GM21717 (cell line): ENCODE measurements at regions not wholly inside any gene's neighbourhood (a gene's known extent, or its start where the extent isn't known, plus 50 kb on each side); places are given as distances from the start of the nearest gene placed in this dataset.
A peak's percentile ranks its signal among the peaks of the same experiment; 100 is the strongest.
"Not testable (repeated sequence)": the region's sequence is repeated elsewhere in the genome, so short reads cannot be mapped to it uniquely, and the experiment has no call there.

Experiments used
- ATAC-seq: cut with Tn5 transposase; IDR thresholded peaks from one replicate; pipeline ENCODE4 v1.9.1; 2021; ENCODE audit warnings: mild to moderate bottlenecking, moderate library complexity; ENCODE audit not compliant: unreplicated experiment

- no peak for ATAC-seq
These were observed 1275.6 kb upstream of the CDH9 start for GRCh38 chr5:28313953-28314352.

GRCh38 chr5:28313321-28313951 lies 1275.0 kb upstream of the CDH9 start:
- no peak for ATAC-seq

- ATAC-seq: no peak
These were observed 1272.3 kb upstream of the CDH9 start for GRCh38 chr5:28310696-28311095.

- no peak for ATAC-seq
These were observed 1267.5 kb upstream of the CDH9 start for GRCh38 chr5:28305891-28306290.

GRCh38 chr5:28301712-28302111 lies 1263.3 kb upstream of the CDH9 start:
- ATAC-seq: no peak

- ATAC-seq: no peak
These were observed 1258.0 kb upstream of the CDH9 start for GRCh38 chr5:28296254-28297013.

- ATAC-seq: not testable (repeated sequence)
These were observed 1248.6 kb upstream of the CDH9 start for GRCh38 chr5:28287021-28287420.

GRCh38 chr5:28286566-28286965 lies 1248.2 kb upstream of the CDH9 start:
- ATAC-seq: no peak

- ATAC-seq: no peak
These were observed 1246.4 kb upstream of the CDH9 start for GRCh38 chr5:28284788-28285187.

GRCh38 chr5:28281351-28281750 lies 1243.0 kb upstream of the CDH9 start:
- ATAC-seq: no peak

GRCh38 chr5:28275931-28276330 lies 1237.5 kb upstream of the CDH9 start:
- no peak for ATAC-seq

- ATAC-seq: no peak
These were observed 1231.6 kb upstream of the CDH9 start for GRCh38 chr5:28269978-28270377.

GRCh38 chr5:28265877-28266276 lies 1227.5 kb upstream of the CDH9 start:
- ATAC-seq: no peak

GRCh38 chr5:28254846-28255245 lies 1216.5 kb upstream of the CDH9 start:
- ATAC-seq: no peak

- no peak for ATAC-seq
These were observed 1215.0 kb upstream of the CDH9 start for GRCh38 chr5:28253431-28253830.

- ATAC-seq: no peak
These were observed 1211.5 kb upstream of the CDH9 start for GRCh38 chr5:28249771-28250415.

GRCh38 chr5:28234356-28234968 lies 1196.1 kb upstream of the CDH9 start:
- ATAC-seq: no peak

- no peak for ATAC-seq
These were observed 1188.0 kb upstream of the CDH9 start for GRCh38 chr5:28226407-28226806.

GRCh38 chr5:28219539-28219938 lies 1181.2 kb upstream of the CDH9 start:
- no peak for ATAC-seq

GRCh38 chr5:28217695-28218094 lies 1179.3 kb upstream of the CDH9 start:
- ATAC-seq: no peak

- peak; percentile 57 for ATAC-seq
These were observed 1178.6 kb upstream of the CDH9 start for GRCh38 chr5:28216939-28217360.

GRCh38 chr5:28215091-28215490 lies 1176.7 kb upstream of the CDH9 start:
- ATAC-seq: no peak
